KOPT-K1 (cell line): ENCODE measurements at regions not wholly inside any gene's neighbourhood (a gene's known extent, or its start where the extent isn't known, plus 50 kb on each side); places are given as distances from the start of the nearest gene placed in this dataset.
"Not testable (repeated sequence)": the region's sequence is repeated elsewhere in the genome, so short reads cannot be mapped to it uniquely, and the experiment has no call there.

Source experiments
- H3K27ac ChIP-seq: fragments of 200-600 bp; sonication (generic); 2 replicates; pipeline ENCODE4 v1.5.1; 2016; ENCODE audit warnings: antibody characterized with exemption, mild to moderate bottlenecking, low read depth, low read length; ENCODE audit not compliant: poor library complexity, severe bottlenecking
- H3K36me3 ChIP-seq: fragments of 200-600 bp; sonication (generic); 2 replicates; pipeline ENCODE4 v1.5.1; 2017; ENCODE audit warnings: antibody characterized with exemption, mild to moderate bottlenecking, low read length, moderate library complexity; ENCODE audit not compliant: insufficient read depth
- H3K9me3 ChIP-seq: fragments of 200-600 bp; sonication (generic); 2 replicates; pipeline ENCODE4 v1.5.1; 2017; ENCODE audit warnings: antibody characterized with exemption, low read length, mild to moderate bottlenecking; ENCODE audit not compliant: insufficient read depth, poor library complexity, severe bottlenecking

GRCh38 chr1:148292915-148293314 is 140.8 kb upstream of the NBPF11 start:
- Histone ChIP-seq H3K9me3 (peaks cover 5% of the 10 kb centered on the region), H3K27ac (no peak overlapping the region), H3K36me3 (no peaks in the 10 kb centered on the region)

- Histone ChIP-seq H3K27ac (no peak overlapping the region), H3K36me3 (no peaks in the 10 kb centered on the region), H3K9me3 (peaks cover 11% of the 10 kb centered on the region)
These were observed 138.8 kb upstream of the NBPF11 start for GRCh38 chr1:148290881-148291280.

- Histone ChIP-seq H3K36me3 (no peaks in the 10 kb centered on the region), H3K27ac (no peak overlapping the region), H3K9me3 (peaks cover 11% of the 10 kb centered on the region)
These were observed 137.6 kb upstream of the NBPF11 start for GRCh38 chr1:148289647-148290046.

- not testable (repeated sequence) for H3K27ac ChIP-seq, H3K36me3 ChIP-seq
- H3K9me3 ChIP-seq: peaks cover 11% of the 10 kb centered on the region
These were observed 133.9 kb upstream of the NBPF11 start for GRCh38 chr1:148285946-148286345.

- H3K9me3 ChIP-seq, H3K36me3 ChIP-seq, H3K27ac ChIP-seq: not testable (repeated sequence)
These were observed 128.9 kb upstream of the NBPF11 start for GRCh38 chr1:148280831-148281572.

- not testable (repeated sequence) for H3K27ac ChIP-seq, H3K9me3 ChIP-seq, H3K36me3 ChIP-seq
These were observed 127.0 kb upstream of the NBPF11 start for GRCh38 chr1:148279002-148279542.

GRCh38 chr1:148277865-148278279 is 125.8 kb upstream of the NBPF11 start:
- H3K36me3 ChIP-seq, H3K9me3 ChIP-seq, H3K27ac ChIP-seq: not testable (repeated sequence)

- H3K36me3 ChIP-seq, H3K27ac ChIP-seq, H3K9me3 ChIP-seq: not testable (repeated sequence)
These were observed 115.0 kb upstream of the NBPF11 start for GRCh38 chr1:148267066-148267465.

GRCh38 chr1:148264374-148265276 is 112.5 kb upstream of the NBPF11 start:
- Histone ChIP-seq H3K36me3 (no peaks in the 10 kb centered on the region), H3K9me3 (no peaks in the 10 kb centered on the region), H3K27ac (no peak overlapping the region)

- Histone ChIP-seq H3K9me3 (no peaks in the 10 kb centered on the region), H3K36me3 (no peaks in the 10 kb centered on the region), H3K27ac (no peak overlapping the region)
These were observed 111.8 kb upstream of the NBPF11 start for GRCh38 chr1:148263906-148264255.

- no peak overlapping the region for H3K27ac ChIP-seq
- no peaks in the 10 kb centered on the region for H3K9me3 ChIP-seq
- no peaks in the 10 kb centered on the region for H3K36me3 ChIP-seq
These were observed 111.2 kb upstream of the NBPF11 start for GRCh38 chr1:148263128-148263905.

GRCh38 chr1:148261684-148262083 is 109.6 kb upstream of the NBPF11 start:
- not testable (repeated sequence) for H3K9me3 ChIP-seq, H3K27ac ChIP-seq, H3K36me3 ChIP-seq

GRCh38 chr1:148257886-148258285 is 105.8 kb upstream of the NBPF11 start:
- H3K36me3 ChIP-seq, H3K27ac ChIP-seq, H3K9me3 ChIP-seq: not testable (repeated sequence)

GRCh38 chr1:148254611-148255429 is 102.7 kb upstream of the NBPF11 start:
- H3K27ac ChIP-seq, H3K9me3 ChIP-seq, H3K36me3 ChIP-seq: not testable (repeated sequence)
